ENCODE measurements at regions not wholly inside any gene's neighbourhood (a gene's known extent, or its start where the extent isn't known, plus 50 kb on each side); places are given as distances from the start of the nearest gene placed in this dataset.

DNA sequence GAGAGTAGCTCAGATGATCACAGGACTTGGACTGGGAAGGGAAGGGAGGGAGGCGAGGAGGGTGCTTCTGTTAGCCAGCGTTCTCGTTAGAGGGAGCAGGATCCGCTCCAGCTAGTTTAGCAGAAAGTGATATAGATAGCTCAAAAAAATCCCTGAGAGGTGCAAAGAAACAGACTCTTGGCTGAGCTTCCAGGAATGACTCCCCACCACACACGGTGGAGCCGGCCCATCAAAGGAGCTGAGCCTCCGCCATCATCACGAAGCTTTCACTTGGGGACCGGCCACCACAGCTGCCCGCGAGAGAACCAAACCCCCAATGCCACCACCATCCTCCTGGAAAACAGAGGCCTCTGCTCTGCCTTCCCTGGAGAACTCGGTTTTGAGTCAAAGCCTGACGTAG lies 124.6 kb upstream of the BCL2L14 start:
- peaks cover 1% of the 10 kb centered on the region for H3K27me3 Mint-ChIP-seq (ENCODE audit: low read depth)
- DNase-seq (ENCODE audit: low spot score in 2 of 2, unreplicated experiment in 2 of 2): no peak
- no peaks in the 10 kb centered on the region for H3K4me1 Mint-ChIP-seq
- H3K4me3 Mint-ChIP-seq: no peak overlapping the region
- H3K9me3 Mint-ChIP-seq: peaks cover 3% of the 10 kb centered on the region
- no peaks in the 10 kb centered on the region for H3K36me3 Mint-ChIP-seq
- TF ChIP-seq, protein P1, sequence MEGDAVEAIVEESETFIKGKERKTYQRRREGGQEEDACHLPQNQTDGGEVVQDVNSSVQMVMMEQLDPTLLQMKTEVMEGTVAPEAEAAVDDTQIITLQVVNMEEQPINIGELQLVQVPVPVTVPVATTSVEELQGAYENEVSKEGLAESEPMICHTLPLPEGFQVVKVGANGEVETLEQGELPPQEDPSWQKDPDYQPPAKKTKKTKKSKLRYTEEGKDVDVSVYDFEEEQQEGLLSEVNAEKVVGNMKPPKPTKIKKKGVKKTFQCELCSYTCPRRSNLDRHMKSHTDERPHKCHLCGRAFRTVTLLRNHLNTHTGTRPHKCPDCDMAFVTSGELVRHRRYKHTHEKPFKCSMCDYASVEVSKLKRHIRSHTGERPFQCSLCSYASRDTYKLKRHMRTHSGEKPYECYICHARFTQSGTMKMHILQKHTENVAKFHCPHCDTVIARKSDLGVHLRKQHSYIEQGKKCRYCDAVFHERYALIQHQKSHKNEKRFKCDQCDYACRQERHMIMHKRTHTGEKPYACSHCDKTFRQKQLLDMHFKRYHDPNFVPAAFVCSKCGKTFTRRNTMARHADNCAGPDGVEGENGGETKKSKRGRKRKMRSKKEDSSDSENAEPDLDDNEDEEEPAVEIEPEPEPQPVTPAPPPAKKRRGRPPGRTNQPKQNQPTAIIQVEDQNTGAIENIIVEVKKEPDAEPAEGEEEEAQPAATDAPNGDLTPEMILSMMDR (IDR thresholded peaks at IDR 0.05; ENCODE audit: unreplicated experiment): no peak
- H3K27ac Mint-ChIP-seq: no peak overlapping the region

DNA sequence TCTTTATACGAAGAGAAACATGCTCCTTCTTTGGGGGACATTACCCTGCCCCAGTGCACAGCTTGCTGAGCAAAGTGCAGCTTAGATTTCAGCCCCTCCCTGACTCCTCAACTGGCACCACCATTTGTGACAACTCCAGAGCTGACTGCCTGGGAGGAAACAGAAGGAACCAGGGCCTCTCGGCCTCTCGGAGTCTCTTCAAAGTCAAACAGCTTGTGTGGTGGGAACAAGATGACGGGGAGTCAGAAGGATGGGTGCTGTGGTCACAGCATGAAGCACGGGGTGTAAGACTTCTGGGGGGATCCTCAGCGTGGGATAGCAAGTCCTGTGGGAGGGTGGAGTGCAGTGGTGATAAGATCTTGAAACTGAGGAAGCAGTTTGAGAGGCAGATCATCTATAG lies 123.5 kb upstream of the BCL2L14 start:
- H3K9me3 Mint-ChIP-seq: peaks cover 3% of the 10 kb centered on the region
- peaks cover 1% of the 10 kb centered on the region for H3K27me3 Mint-ChIP-seq (ENCODE audit: low read depth)
- TF ChIP-seq, protein P1 (IDR thresholded peaks at IDR 0.05; ENCODE audit: unreplicated experiment): no peak
- H3K27ac Mint-ChIP-seq: no peak overlapping the region
- no peak for DNase-seq (ENCODE audit: low spot score in 2 of 2, unreplicated experiment in 2 of 2)
- H3K36me3 Mint-ChIP-seq: no peaks in the 10 kb centered on the region
- H3K4me1 Mint-ChIP-seq: no peaks in the 10 kb centered on the region
- no peak overlapping the region for H3K4me3 Mint-ChIP-seq

DNA sequence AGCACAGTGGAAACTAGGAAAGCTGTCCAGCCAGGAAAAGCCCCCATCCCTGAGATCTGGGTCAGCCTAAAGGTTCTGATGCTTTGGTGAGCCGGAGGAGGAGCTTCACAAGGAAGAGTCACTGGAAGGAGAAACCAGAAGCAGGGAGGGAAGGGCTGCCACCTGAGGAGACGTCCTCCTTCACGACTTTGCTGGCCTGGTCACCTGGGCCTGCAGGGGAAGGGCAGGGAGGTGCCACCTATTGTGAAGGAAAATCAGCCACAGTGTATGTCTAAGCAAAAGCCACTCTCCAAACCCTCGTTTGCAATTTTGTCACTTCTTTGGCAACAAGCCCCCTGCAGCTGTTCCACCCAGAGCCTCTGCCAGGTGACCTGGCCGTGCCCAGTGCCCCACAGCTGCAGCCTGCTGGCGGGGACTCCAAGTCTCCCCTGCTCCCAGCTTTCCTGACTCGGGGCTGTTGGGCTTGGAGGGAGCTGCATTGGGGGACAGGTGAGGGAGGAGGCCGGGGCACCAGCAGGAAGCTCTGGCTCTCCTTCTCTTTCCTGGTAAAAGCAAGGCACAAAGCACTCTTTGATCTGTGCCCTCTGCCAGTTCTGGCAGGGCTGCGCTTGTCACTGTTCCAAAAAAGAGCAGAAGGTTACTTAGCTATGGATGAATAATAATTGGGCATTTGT lies 120.9 kb upstream of the BCL2L14 start:
- H3K9me3 Mint-ChIP-seq: peaks cover 3% of the 10 kb centered on the region
- H3K4me3 Mint-ChIP-seq: no peak overlapping the region
- H3K27me3 Mint-ChIP-seq (ENCODE audit: low read depth): peaks cover 13% of the 10 kb centered on the region
- H3K27ac Mint-ChIP-seq: no peak overlapping the region
- H3K4me1 Mint-ChIP-seq: no peaks in the 10 kb centered on the region
- no peaks in the 10 kb centered on the region for H3K36me3 Mint-ChIP-seq
- TF ChIP-seq, protein P1 (IDR thresholded peaks at IDR 0.05; ENCODE audit: unreplicated experiment): no peak
- DNase-seq (ENCODE audit: low spot score in 2 of 2, unreplicated experiment in 2 of 2): no peak

DNA sequence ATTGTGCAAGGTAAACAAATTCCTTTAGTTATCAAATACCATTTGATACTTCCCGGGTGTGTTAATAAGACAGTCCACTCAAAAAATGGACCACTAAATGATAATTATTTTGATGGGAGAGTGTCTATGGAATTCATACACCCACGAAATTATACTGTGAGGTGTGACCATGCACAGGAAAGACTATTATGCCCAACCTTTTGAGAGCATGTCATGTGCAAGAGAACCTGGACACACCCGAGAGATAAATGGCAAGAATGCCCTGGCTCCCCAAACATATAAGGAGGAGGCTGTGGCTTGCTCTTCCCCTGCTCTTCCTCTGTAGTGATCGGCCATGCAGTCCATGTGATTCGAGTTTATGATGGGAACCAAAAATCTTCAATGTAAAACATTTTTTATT lies 119.5 kb upstream of the BCL2L14 start:
- Mint-ChIP-seq H3K36me3 (no peaks in the 10 kb centered on the region), H3K27me3 (ENCODE audit: low read depth) (peaks cover 23% of the 10 kb centered on the region), H3K9me3 (no peaks in the 10 kb centered on the region), H3K27ac (no peak overlapping the region), H3K4me1 (no peaks in the 10 kb centered on the region), H3K4me3 (no peak overlapping the region)
- TF ChIP-seq, protein P1 (IDR thresholded peaks at IDR 0.05; ENCODE audit: unreplicated experiment): no peak
- no peak for DNase-seq (ENCODE audit: low spot score in 2 of 2, unreplicated experiment in 2 of 2)

DNA sequence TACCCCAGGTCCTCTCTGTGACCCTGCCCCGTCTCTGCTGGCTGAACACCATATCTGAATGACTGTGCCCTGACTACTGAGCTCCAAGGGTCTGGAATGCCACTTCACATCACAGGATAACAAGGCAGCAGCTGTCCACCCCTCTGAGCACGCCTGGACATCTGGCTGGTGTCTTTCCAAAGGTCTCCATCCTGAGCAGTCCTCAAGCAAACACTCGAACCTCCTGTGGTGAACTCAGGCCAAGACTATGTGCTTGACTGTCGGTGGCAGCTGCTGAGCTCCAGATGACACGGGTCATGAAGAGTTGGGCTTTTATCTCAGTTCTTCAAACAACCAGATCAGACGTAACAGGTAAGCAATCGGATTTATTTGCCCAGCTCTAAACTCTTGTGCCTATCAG lies 117.2 kb upstream of the BCL2L14 start:
- H3K36me3 Mint-ChIP-seq: no peaks in the 10 kb centered on the region
- H3K4me3 Mint-ChIP-seq: no peak overlapping the region
- no peaks in the 10 kb centered on the region for H3K9me3 Mint-ChIP-seq
- peaks cover 24% of the 10 kb centered on the region for H3K27me3 Mint-ChIP-seq (ENCODE audit: low read depth)
- TF ChIP-seq, protein P1 (IDR thresholded peaks at IDR 0.05; ENCODE audit: unreplicated experiment): no peak
- DNase-seq (ENCODE audit: low spot score in 2 of 2, unreplicated experiment in 2 of 2): no peak
- H3K27ac Mint-ChIP-seq: no peak overlapping the region
- H3K4me1 Mint-ChIP-seq: no peaks in the 10 kb centered on the region

DNA sequence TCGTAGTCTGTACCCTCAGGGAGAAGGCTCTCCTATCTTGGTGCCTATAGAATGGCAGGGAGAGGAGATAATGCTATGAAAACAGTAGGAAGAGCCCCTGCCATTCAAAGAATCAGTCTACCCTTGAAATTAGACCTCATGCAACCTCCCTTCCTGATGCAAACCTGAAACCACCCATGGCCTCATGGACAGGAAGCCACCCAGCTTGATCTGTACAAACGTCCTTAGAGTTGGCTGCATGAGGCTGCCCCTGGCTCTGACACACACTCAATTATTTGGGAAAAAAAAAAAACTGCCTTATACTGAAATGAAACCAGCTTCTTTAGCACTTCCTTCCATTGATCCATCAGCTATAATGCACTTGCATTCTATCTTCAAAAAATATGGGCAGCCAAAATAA lies 116.6 kb upstream of the BCL2L14 start:
- TF ChIP-seq, protein P1 (IDR thresholded peaks at IDR 0.05; ENCODE audit: unreplicated experiment): no peak
- Mint-ChIP-seq H3K36me3 (no peaks in the 10 kb centered on the region), H3K9me3 (no peaks in the 10 kb centered on the region), H3K4me3 (no peak overlapping the region), H3K4me1 (no peaks in the 10 kb centered on the region), H3K27me3 (ENCODE audit: low read depth) (peaks cover 24% of the 10 kb centered on the region), H3K27ac (no peak overlapping the region)
- DNase-seq (ENCODE audit: low spot score in 2 of 2, unreplicated experiment in 2 of 2): no peak
